Calu3 (cell line): ENCODE measurements at regions not wholly inside any gene's neighbourhood (a gene's known extent, or its start where the extent isn't known, plus 50 kb on each side); places are given as distances from the start of the nearest gene placed in this dataset.

Experiments used
- BruUV-seq: library from RNA; stranded (reverse); fragments of 400-500 nt; replicated peaks from 2 replicates; lab custom pipeline; 2021; lab: Mats Ljungman, UMichigan
- CTCF ChIA-PET: fragments of 300-600 bp; sonication (Branson Sonifier 250); formaldehyde crosslinking; loops from one replicate; lab custom pipeline; 2022; ENCODE audit warnings: antibody characterized with exemption; lab: Charles Lee
- DNase-seq: peaks from one replicate; pipeline ENCODE4 v3.0.0; 2022
- H3K27ac Mint-ChIP-seq: one replicate; pipeline ENCODE4 v1.8.0; 2022; ENCODE audit warnings: mixed read lengths; ENCODE audit not compliant: unreplicated experiment
- H3K27me3 Mint-ChIP-seq: one replicate; pipeline ENCODE4 v1.8.0; 2022; ENCODE audit warnings: mixed read lengths; ENCODE audit not compliant: unreplicated experiment
- H3K36me3 Mint-ChIP-seq: one replicate; pipeline ENCODE4 v1.8.0; 2022; ENCODE audit warnings: mild to moderate bottlenecking, moderate library complexity, mixed read lengths; ENCODE audit not compliant: insufficient read depth, unreplicated experiment
- H3K4me1 Mint-ChIP-seq: one replicate; pipeline ENCODE4 v1.8.0; 2022; ENCODE audit warnings: mild to moderate bottlenecking, low read depth, mixed read lengths; ENCODE audit not compliant: unreplicated experiment
- H3K4me3 Mint-ChIP-seq: one replicate; pipeline ENCODE4 v1.8.0; 2022; ENCODE audit warnings: mild to moderate bottlenecking, low read depth, moderate library complexity, mixed read lengths; ENCODE audit not compliant: unreplicated experiment
- H3K9me3 Mint-ChIP-seq: one replicate; pipeline ENCODE4 v1.8.0; 2022; ENCODE audit warnings: low read depth, mixed read lengths; ENCODE audit not compliant: unreplicated experiment
- CTCF ChIP-seq: fragments of 200-600 bp; IDR thresholded peaks from one replicate; pipeline ENCODE4 v1.8.0; 2022; ENCODE audit warnings: antibody characterized with exemption; ENCODE audit not compliant: unreplicated experiment
- intact Hi-C: fragments of 100-400 bp; cut with micrococcal nuclease; formaldehyde crosslinking; loops from one replicate; pipeline ENCODE4 v1.10.0; 2022; ENCODE audit not compliant: unreplicated experiment

DNA sequence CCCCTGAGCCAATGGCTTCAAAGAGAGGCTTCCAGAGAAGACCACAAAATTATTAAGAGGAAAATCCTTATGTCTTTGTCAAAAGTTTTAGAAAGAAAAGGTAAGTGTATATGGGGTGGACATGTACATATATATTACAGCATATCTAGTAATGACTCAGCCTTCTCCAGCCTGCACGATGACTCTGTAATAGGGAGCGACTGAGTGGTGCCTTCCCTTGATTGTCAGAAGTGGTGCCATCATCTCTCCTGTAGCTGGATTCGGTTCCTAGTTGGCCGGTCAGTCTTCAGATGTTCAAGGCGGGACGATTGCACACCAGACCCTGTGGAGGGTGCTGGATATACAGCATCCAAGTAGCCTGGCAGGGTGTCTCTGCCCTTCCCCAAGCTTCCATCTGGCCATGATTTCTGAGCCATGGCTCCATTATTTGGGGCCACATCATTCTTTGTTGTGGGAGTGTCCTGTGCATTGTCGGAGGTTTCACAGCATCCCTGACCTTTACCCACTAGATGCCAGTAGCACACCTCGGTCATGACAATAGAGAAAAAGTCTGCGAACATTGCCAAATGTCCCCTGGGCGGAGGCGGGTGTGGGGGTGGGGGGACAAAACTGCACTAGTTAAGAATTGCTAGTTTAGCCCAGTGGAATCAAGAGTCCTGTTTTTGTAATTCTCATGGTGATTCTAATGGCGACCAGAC, 206.2 kb upstream of the KAZN start:
- no TSS peak for BruUV-seq
- peaks cover 10% of the 10 kb centered on the region for H3K9me3 Mint-ChIP-seq
- H3K4me1 Mint-ChIP-seq: no peaks in the 10 kb centered on the region
- intact Hi-C loops: no loop called here
- no peak overlapping the region for H3K4me3 Mint-ChIP-seq
- no peaks in the 10 kb centered on the region for H3K36me3 Mint-ChIP-seq
- no peaks in the 10 kb centered on the region for H3K27me3 Mint-ChIP-seq
- H3K27ac Mint-ChIP-seq: no peak overlapping the region
- no peak for DNase-seq
- TF ChIP-seq CTCF: no peak
- CTCF ChIA-PET: no interaction called here

- Mint-ChIP-seq H3K9me3 (peaks cover 10% of the 10 kb centered on the region), H3K4me1 (no peaks in the 10 kb centered on the region), H3K27ac (no peak overlapping the region), H3K36me3 (no peaks in the 10 kb centered on the region), H3K27me3 (no peaks in the 10 kb centered on the region), H3K4me3 (no peak overlapping the region)
- DNase-seq: no peak
- intact Hi-C loops: no loop called here
- TF ChIP-seq CTCF: no peak
- BruUV-seq: no TSS peak
- CTCF ChIA-PET: no interaction called here
Measured at GRCh38 chr1:14392859-14393365, 205.6 kb upstream of the KAZN start.

- Mint-ChIP-seq H3K27me3 (no peaks in the 10 kb centered on the region), H3K27ac (no peak overlapping the region), H3K36me3 (no peaks in the 10 kb centered on the region), H3K4me1 (no peaks in the 10 kb centered on the region), H3K9me3 (peaks cover 9% of the 10 kb centered on the region), H3K4me3 (no peak overlapping the region)
- intact Hi-C loops: no loop called here
- TF ChIP-seq CTCF: no peak
- DNase-seq: no peak
- no TSS peak for BruUV-seq
- CTCF ChIA-PET: no interaction called here
Measured at GRCh38 chr1:14396100-14396499, 202.4 kb upstream of the KAZN start.

DNA sequence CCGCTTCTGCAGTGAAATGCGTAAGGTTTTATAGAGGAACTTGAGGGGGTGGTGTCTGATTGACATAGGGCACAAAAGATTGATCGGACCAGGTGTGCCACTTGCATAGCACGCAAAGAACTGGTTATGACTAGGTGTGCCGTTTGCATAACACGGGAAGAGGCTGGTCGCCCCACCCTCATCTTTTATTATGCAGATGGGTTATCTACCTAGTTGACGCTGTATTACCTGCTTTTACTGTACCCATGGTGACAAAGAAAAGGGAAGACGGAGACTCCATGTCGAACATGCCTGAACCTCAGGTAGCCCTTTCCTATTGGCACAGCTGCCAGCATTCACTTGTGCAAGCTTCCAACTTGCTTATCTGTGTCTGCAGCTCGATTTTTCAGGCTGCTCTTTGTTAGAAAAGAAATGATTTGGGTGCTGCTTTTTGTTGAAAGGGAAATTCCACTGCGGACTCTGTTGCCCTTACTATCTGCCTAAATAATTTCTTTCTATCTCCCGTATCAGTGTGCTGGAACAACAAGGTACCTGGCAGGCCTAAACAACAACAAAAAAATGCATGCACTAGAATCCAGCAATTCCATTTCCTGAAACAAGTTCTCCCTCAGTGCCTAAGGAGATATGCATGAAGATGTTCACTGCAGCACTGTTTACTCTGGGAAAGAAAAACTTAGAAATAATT, 194.4 kb upstream of the KAZN start:
- TF ChIP-seq CTCF: no peak
- Mint-ChIP-seq H3K36me3 (no peaks in the 10 kb centered on the region), H3K27me3 (no peaks in the 10 kb centered on the region), H3K27ac (no peak overlapping the region), H3K4me1 (no peaks in the 10 kb centered on the region), H3K9me3 (peaks cover 14% of the 10 kb centered on the region), H3K4me3 (no peak overlapping the region)
- DNase-seq: no peak
- CTCF ChIA-PET: no interaction called here
- no TSS peak for BruUV-seq
- intact Hi-C loops: no loop called here
